Immature natural killer cell (primary cell): ENCODE measurements at regions not wholly inside any gene's neighbourhood (a gene's known extent, or its start where the extent isn't known, plus 50 kb on each side); places are given as distances from the start of the nearest gene placed in this dataset.
"Not testable (repeated sequence)": the region's sequence is repeated elsewhere in the genome, so short reads cannot be mapped to it uniquely, and the experiment has no call there.

ENCODE experiments used
- DNase-seq, 3 donors: peaks; one replicate each; pipeline ENCODE4 v3.0.0; 2022; ENCODE audit warnings: mixed read lengths in 1 of 3
- H3K27ac Mint-ChIP-seq, 6 donors: one replicate each; pipeline ENCODE4 v1.8.0; 2020; ENCODE audit warnings: mixed read lengths in 6 of 6, mild to moderate bottlenecking in 5 of 6, inconsistent platforms in 4 of 6, moderate library complexity in 3 of 6
- H3K27me3 Mint-ChIP-seq, 3 donors: one replicate each; pipeline ENCODE4 v1.8.0; 2020 to 2021; ENCODE audit warnings: low read depth in 3 of 3, mild to moderate bottlenecking in 3 of 3, mixed read lengths in 3 of 3, moderate library complexity in 3 of 3, inconsistent platforms in 1 of 3
- H3K36me3 Mint-ChIP-seq, 3 donors: one replicate each; pipeline ENCODE4 v1.8.0; 2020; ENCODE audit warnings: mixed read lengths in 3 of 3, inconsistent platforms in 2 of 3, mild to moderate bottlenecking in 2 of 3
- H3K4me1 Mint-ChIP-seq, 2 donors: one replicate each; pipeline ENCODE4 v1.8.0; 2020; ENCODE audit warnings: inconsistent platforms in 2 of 2, mild to moderate bottlenecking in 2 of 2, mixed read lengths in 2 of 2, moderate library complexity in 1 of 2
- H3K4me3 Mint-ChIP-seq, 5 donors: one replicate each; pipeline ENCODE4 v1.8.0; 2020; ENCODE audit warnings: mild to moderate bottlenecking in 5 of 5, mixed read lengths in 5 of 5, inconsistent platforms in 3 of 5, moderate library complexity in 3 of 5
- H3K9me3 Mint-ChIP-seq, 6 donors: one replicate each; pipeline ENCODE4 v1.8.0; 2020; ENCODE audit warnings: mild to moderate bottlenecking in 6 of 6, mixed read lengths in 6 of 6, inconsistent platforms in 4 of 6, moderate library complexity in 3 of 6

DNA sequence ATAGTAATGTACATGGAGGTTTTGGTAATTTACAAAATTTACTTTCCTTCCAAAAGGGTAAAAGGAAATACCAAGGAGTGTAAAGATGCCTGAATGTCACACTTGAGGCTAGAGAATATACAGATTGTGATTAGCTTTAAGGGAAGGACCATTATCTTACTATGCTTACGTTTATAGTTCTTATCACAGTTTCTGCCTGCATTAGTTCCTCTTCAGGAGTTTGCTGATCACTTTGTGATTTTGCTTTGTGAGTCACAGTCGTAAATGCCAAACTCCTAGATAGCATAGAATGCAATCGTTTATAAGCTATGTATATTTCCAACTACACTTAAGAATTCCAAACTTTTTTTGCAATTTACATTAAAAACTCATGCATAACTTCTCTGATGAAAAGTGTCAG, 1034.6 kb downstream of the DIPK2A start:
- peaks cover 5 to 22% (median 16%) of the 10 kb centered on the region in 6 donors for H3K9me3 Mint-ChIP-seq
- H3K27me3 Mint-ChIP-seq, result no peaks in the 10 kb centered on the region
- no peaks in the 10 kb centered on the region for H3K36me3 Mint-ChIP-seq
- H3K4me1 Mint-ChIP-seq, result no peaks in the 10 kb centered on the region
- no peak for DNase-seq
- H3K4me3 Mint-ChIP-seq, result no peak overlapping the region
- no peak overlapping the region for H3K27ac Mint-ChIP-seq

DNA sequence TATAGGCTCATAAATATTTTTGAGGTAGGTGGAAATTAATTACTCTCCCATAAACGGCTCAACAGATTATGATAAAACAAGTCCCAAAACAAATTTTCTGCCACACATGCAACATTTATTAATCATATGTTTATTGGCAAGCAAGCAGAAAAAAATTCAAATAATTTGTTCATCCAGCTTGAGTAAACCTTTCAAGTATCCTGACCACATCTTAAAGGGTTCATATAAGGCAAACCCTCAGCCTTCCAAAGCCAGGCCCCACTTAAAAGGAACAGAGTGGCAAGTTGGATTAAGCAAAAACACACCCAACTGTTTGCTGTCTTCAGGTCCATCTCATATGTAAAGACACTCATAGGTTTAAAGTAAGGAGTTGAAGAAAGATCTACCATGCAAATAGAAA, 1042.3 kb downstream of the DIPK2A start:
- Mint-ChIP-seq H3K4me3 (no peak overlapping the region), H3K27me3 (no peaks in the 10 kb centered on the region), H3K36me3 (peaks cover 0 to 7% (median 4%) of the 10 kb centered on the region in 3 donors), H3K9me3 (peaks cover 5 to 25% (median 20%) of the 10 kb centered on the region in 6 donors), H3K4me1 (no peaks in the 10 kb centered on the region), H3K27ac (no peak overlapping the region)
- no peak for DNase-seq

DNA sequence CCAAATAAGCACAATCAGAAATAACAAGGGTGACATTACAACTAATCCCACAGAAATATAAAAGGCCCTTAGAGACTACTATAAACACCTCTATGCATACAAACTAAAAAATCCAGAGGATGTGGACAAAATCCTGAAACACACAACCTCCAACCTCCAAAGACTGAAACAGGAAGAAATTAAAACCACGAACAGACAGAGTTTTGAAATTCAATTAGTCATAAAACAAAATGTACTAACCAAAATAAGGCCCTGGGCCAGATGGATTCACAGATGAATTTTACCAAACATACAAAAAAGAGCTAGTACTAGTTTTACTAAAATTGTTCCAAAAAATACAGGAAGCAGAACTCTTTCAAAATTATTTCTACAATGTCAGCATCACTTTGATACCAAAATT, 1043.6 kb downstream of the DIPK2A start:
- Mint-ChIP-seq H3K4me3 (no peak overlapping the region), H3K36me3 (peaks cover 0 to 7% (median 4%) of the 10 kb centered on the region in 3 donors), H3K27me3 (no peaks in the 10 kb centered on the region), H3K9me3 (peaks cover 2 to 23% (median 16%) of the 10 kb centered on the region in 6 donors), H3K27ac (no peak overlapping the region), H3K4me1 (no peaks in the 10 kb centered on the region)
- no peak for DNase-seq

DNA sequence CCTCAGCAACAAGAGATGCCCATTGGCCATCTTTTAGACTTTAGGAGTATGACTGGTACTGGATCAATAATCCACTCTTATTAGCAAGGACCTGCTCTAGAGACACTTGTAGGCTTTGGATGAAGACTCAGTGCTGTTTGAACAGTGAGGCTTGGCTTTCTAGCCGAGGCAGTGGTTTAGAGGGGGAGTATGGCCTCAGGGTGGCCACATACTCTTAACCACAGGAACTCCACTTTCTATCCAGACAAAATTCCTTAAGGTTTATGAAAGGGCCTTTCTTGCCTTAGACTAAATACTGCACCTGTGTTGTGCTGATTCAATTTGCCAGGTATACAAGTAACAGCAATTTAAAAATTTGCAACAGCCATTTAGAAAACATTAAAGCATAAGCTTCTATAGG, 1046.3 kb downstream of the DIPK2A start:
- Mint-ChIP-seq H3K4me3 (no peak overlapping the region), H3K36me3 (peaks cover 0 to 7% (median 4%) of the 10 kb centered on the region in 3 donors), H3K4me1 (no peaks in the 10 kb centered on the region), H3K27ac (no peak overlapping the region), H3K9me3 (peaks cover 2 to 22% (median 15%) of the 10 kb centered on the region in 6 donors), H3K27me3 (no peaks in the 10 kb centered on the region)
- no peak for DNase-seq

DNA sequence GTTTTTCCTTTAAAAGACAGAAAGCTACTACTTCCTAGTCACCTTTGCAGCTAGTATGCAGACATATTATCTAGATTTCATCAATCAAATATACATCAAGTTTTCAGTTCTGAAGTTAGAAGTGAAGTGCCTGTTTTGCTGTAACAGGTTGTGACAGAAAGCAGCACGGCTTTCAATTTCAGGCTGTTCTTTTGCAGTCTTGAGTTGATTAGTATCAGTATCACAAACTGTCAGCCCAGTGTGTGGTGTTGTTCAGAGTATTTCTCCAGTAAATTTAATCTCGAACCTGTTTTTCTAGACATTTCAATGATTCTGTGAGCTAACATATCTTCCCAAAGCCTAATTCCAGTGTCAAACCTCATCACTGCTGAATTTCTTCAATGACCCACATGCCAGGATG, 1050.8 kb downstream of the DIPK2A start:
- Mint-ChIP-seq H3K9me3 (peaks cover 3 to 20% (median 16%) of the 10 kb centered on the region in 6 donors), H3K36me3 (peaks cover 0 to 3% (median 0%) of the 10 kb centered on the region in 3 donors), H3K4me3 (no peak overlapping the region), H3K27me3 (peaks cover 0 to 3% (median 0%) of the 10 kb centered on the region in 3 donors), H3K4me1 (no peaks in the 10 kb centered on the region), H3K27ac (no peak overlapping the region)
- DNase-seq, result no peak

DNA sequence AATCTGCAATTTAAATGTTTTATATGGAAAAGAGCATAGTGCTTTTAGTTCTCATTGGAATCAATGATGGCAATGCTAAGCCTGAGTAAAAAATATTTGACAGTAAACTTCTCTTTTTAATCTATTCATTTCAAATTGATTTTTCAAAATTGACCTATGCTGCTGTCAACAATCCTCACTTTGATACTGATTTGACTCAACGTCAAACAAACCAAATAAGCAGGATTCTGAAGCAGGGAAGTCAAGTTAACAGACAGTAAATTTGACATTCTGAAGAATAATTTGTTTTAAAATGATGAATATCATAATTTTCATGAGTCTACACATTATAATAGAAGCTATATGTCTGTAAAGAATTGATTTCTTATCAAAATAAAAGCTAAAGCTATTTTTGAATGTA, 1053.1 kb downstream of the DIPK2A start:
- Mint-ChIP-seq H3K4me1 (no peaks in the 10 kb centered on the region), H3K4me3 (no peak overlapping the region), H3K27ac (no peak overlapping the region), H3K36me3 (peaks cover 0 to 3% (median 0%) of the 10 kb centered on the region in 3 donors), H3K27me3 (peaks cover 0 to 3% (median 0%) of the 10 kb centered on the region in 3 donors), H3K9me3 (peaks cover 3 to 33% (median 19%) of the 10 kb centered on the region in 6 donors)
- DNase-seq, result no peak

DNA sequence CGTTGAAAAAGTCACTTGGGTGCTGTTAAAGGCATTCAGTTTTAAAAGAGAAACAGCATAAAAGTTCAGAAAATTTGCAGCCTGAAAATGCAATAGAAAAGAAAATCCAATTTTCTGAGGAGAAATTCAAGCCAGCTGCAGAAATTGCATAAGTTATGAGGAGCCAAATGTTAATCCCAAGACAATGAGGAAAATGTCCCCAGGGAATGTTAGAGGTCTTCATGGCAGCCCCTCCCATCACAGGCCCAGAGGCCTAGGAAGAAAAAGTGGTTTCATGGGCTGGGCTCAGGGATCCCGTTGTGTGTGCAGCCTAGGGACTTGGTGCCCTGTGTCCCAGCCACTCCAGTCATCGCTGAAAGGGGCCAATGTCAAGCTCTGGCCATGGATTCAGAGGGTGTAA, 1055.6 kb downstream of the DIPK2A start:
- not testable (repeated sequence) for H3K4me1 Mint-ChIP-seq, DNase-seq, H3K27me3 Mint-ChIP-seq, H3K4me3 Mint-ChIP-seq, H3K27ac Mint-ChIP-seq, H3K36me3 Mint-ChIP-seq
- H3K9me3 Mint-ChIP-seq, result peaks cover 3 to 43% (median 20%) of the 10 kb centered on the region in 6 donors

DNA sequence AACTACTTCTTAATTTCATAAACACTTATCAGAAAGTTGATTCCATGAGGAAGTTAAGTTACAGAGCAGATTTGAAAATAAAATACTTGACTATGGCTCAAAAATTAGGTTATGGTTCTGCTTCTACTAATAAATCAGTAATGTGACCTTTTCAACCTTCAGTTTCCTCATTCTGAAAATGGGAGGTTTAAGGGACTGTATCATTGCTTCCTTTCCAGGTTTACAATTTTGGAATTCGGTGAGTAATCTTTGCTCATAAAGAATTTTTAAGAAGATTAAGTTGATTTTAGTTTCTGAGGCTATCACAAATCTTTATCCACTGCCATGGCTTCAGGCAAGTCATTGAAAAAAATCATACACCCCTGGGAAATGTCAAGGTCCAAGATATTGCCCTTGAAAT, 1061.2 kb downstream of the DIPK2A start:
- H3K27ac Mint-ChIP-seq, result no peak overlapping the region

DNA sequence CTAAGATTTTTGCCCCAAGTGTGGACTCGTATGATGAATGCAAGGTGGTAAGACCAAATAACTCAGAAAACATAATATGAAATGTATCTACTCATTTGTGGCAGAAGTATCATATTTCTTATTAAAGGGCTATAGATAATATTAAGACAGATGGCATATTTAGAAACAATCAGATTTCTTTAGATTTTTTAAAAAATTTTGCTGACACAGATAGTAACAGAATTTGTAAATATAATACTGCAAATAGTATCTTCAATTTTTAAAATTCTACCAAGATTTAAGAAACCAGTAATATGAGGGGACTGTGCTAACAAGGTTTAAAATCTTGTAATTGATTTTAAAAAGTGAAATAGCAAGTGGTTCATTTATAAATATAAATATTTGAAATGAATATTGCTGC, 1064.1 kb downstream of the DIPK2A start:
- Mint-ChIP-seq H3K9me3 (peaks cover 1 to 35% (median 11%) of the 10 kb centered on the region in 6 donors), H3K4me3 (no peak overlapping the region), H3K4me1 (no peaks in the 10 kb centered on the region), H3K27ac (no peak overlapping the region), H3K27me3 (peaks cover 0 to 1% (median 0%) of the 10 kb centered on the region in 3 donors), H3K36me3 (no peaks in the 10 kb centered on the region)
- DNase-seq, result no peak

More for the DNA sequence above, 1061.2 kb downstream of the DIPK2A start:
- H3K4me3 Mint-ChIP-seq, result no peak overlapping the region
- no peaks in the 10 kb centered on the region for H3K36me3 Mint-ChIP-seq
- DNase-seq, result no peak
- H3K27me3 Mint-ChIP-seq, result peaks cover 0 to 1% (median 0%) of the 10 kb centered on the region in 3 donors
- H3K9me3 Mint-ChIP-seq, result peaks cover 1 to 35% (median 16%) of the 10 kb centered on the region in 6 donors
- no peaks in the 10 kb centered on the region for H3K4me1 Mint-ChIP-seq

DNA sequence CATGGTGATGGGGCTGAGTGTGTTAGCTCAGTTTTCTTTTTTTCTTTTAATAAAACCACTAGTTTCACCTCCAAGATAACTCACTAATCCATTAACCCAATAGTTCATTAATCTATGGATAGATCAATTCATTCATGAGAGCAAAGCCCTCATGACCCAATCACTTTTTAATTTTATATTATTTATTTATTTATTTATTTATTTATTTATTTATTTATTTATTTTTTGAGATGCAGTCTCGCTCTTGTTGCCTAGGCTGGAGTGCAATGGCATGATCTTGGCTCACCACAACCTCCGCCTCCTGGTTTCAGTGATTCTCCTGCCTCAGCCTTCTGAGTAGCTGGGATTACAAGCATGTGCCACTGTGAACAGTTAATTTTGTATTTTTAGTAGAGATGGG, 1082.4 kb downstream of the DIPK2A start:
- H3K4me1 Mint-ChIP-seq, H3K4me3 Mint-ChIP-seq, H3K27me3 Mint-ChIP-seq: not testable (repeated sequence)

DNA sequence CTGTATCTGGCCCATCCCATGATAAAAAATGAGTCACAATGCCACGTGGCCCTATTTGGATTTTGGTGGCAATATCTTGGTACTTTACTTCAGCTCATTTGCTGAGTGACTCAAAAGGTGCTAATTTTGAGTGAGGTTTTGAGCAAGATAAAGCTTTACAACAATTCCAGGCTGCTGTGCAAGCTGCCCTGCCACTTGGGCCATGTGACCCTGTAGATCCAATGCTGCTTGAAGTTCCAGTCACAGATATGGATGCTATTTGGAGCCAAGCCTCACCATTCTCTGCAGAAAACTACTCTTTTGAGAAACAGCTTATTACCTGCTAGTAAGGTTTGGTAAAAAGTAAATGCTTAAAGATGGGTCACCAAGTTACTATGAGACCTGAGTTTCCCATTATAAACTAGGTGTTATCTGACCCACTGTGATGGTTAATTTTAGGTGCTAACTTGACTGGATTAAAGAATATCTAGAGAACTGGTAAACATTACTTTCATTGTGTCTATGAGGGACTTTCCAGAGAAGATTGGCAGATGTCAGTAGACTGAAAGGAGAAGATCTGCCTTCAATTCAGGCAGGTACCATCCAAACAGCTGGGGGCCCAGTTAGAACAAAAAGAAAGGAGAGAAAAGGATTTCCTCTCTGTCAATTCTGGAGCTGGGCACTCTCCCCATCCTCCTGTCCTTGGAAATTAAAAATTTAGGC, 1083.9 kb downstream of the DIPK2A start:
- Mint-ChIP-seq H3K4me1 (no peaks in the 10 kb centered on the region), H3K9me3 (peaks cover 4 to 33% (median 13%) of the 10 kb centered on the region in 6 donors), H3K27ac (no peak overlapping the region), H3K27me3 (peaks cover 0 to 1% (median 0%) of the 10 kb centered on the region in 3 donors), H3K4me3 (no peak overlapping the region), H3K36me3 (no peaks in the 10 kb centered on the region)
- no peak for DNase-seq

More for the DNA sequence above, 1082.4 kb downstream of the DIPK2A start:
- DNase-seq, H3K36me3 Mint-ChIP-seq, H3K27ac Mint-ChIP-seq: not testable (repeated sequence)
- peaks cover 4 to 27% (median 12%) of the 10 kb centered on the region in 6 donors for H3K9me3 Mint-ChIP-seq

DNA sequence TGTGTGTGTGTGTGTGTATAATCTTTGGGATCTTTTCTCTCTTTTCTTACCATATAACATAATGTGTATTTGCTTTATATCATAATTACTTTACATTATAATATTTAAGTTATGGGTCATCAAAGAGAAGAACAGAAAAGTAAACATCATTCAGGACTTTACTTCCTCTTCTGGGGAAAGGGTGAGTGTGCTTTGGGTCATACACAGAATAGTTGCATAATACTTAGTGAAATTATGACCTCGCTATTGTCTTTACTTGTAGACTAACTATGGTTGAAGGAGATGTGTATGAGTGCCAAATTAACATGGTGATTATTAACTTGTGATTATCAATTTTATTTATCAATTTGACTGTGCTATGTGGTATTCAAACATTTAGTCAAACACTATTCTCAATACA, 1086.9 kb downstream of the DIPK2A start:
- Mint-ChIP-seq H3K27me3 (peaks cover 0 to 1% (median 0%) of the 10 kb centered on the region in 3 donors), H3K9me3 (peaks cover 4 to 36% (median 19%) of the 10 kb centered on the region in 6 donors), H3K4me3 (no peak overlapping the region), H3K36me3 (no peaks in the 10 kb centered on the region), H3K27ac (no peak overlapping the region), H3K4me1 (no peaks in the 10 kb centered on the region)
- DNase-seq, result no peak

DNA sequence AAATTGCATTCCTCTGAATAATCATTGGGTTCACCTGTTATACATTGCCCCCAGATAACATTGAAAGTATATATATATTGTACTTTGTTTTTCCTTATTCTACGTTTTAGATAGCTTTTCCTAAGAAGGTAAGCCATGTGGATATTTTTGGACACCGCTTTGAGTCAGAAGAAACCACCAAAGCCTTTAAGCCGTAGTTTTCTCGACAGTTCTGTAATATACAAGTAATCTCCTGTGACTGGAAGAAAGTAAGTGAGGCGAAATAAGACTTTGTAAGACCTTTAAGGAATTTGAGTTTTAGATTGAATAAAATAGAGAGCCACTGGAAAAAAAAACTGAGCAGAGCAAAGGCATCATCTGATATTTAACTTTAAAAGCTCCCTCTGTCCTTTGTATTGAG, 1092.0 kb downstream of the DIPK2A start:
- H3K4me1 Mint-ChIP-seq, result no peaks in the 10 kb centered on the region
- H3K36me3 Mint-ChIP-seq, result no peaks in the 10 kb centered on the region
- H3K27ac Mint-ChIP-seq, result no peak overlapping the region
- DNase-seq, result no peak
- H3K4me3 Mint-ChIP-seq, result no peak overlapping the region
- H3K9me3 Mint-ChIP-seq, result peaks cover 7 to 33% (median 26%) of the 10 kb centered on the region in 6 donors
- peaks cover 0 to 1% (median 0%) of the 10 kb centered on the region in 3 donors for H3K27me3 Mint-ChIP-seq

DNA sequence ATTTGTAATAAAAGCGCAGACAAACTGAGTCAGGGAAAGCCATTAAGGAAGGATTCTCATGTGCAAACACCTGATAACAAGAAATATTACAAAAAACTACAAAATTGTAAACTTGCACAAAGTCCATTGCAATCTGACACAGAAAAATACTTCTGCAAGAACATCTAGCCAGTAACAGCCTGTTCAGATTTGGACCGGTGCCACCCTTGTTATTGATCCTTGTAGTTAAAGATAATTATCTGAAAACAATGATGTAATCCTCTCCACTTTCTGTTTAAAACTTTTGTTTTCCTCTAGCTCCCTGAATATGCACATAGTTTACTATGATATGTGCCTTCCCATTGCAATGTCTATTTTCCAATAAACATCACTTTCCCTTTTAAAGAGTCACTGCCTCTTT, 1090.2 kb downstream of the PLOD2 start:
- no peaks in the 10 kb centered on the region for H3K4me1 Mint-ChIP-seq
- H3K9me3 Mint-ChIP-seq, result peaks cover 0 to 26% (median 12%) of the 10 kb centered on the region in 6 donors
- no peak overlapping the region for H3K27ac Mint-ChIP-seq
- H3K36me3 Mint-ChIP-seq, result no peaks in the 10 kb centered on the region
- DNase-seq, result no peak
- no peak overlapping the region for H3K4me3 Mint-ChIP-seq
- no peaks in the 10 kb centered on the region for H3K27me3 Mint-ChIP-seq

DNA sequence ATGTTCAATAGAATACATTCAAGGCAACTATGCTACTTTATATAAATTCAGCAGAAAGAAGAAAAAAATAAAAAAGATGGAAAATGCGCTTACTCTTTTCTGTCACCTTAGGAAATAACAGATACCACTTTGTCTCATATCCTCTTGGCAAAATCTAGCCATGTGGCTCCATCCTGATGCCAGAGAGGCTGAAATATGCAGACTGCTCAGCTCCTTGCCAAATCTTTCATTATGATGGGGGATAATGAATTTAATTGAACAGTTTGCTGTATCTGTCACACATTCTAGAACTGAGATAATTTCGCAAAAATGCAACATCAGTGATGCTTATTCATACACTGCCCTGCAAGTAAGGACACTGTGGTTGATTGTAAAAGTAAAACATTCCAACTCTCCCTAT, 1081.5 kb downstream of the PLOD2 start:
- Mint-ChIP-seq H3K4me1 (no peaks in the 10 kb centered on the region), H3K36me3 (no peaks in the 10 kb centered on the region), H3K9me3 (peaks cover 4 to 27% (median 10%) of the 10 kb centered on the region in 6 donors), H3K4me3 (no peak overlapping the region), H3K27me3 (no peaks in the 10 kb centered on the region), H3K27ac (no peak overlapping the region)
- DNase-seq, result no peak
